DMS53 treated with DMSO at 0.1 percent for 48 hours (cell line): ENCODE measurements at regions not wholly inside any gene's neighbourhood (a gene's known extent, or its start where the extent isn't known, plus 50 kb on each side); places are given as distances from the start of the nearest gene placed in this dataset.
"Not testable (repeated sequence)": the region's sequence is repeated elsewhere in the genome, so short reads cannot be mapped to it uniquely, and the experiment has no call there.

Source experiments
- DNase-seq: peaks from one replicate; lab custom pipeline; 2025; ENCODE audit not compliant: unreplicated experiment; lab: John Stamatoyannopoulos, UW

- DNase-seq = no peak
Measured at GRCh38 chr12:22115711-22116110, 69.7 kb downstream of the CMAS start.

GRCh38 chr12:22116376-22116775, 70.4 kb downstream of the CMAS start:
- no peak for DNase-seq

- DNase-seq = no peak
Measured at GRCh38 chr12:22117563-22118237, 71.7 kb downstream of the CMAS start.

- no peak for DNase-seq
Measured at GRCh38 chr12:22118238-22118790, 72.3 kb downstream of the CMAS start.

GRCh38 chr12:22121224-22121623, 75.2 kb downstream of the CMAS start:
- DNase-seq = no peak

GRCh38 chr12:22122359-22122758, 76.3 kb downstream of the CMAS start:
- DNase-seq = no peak

- DNase-seq = no peak
Measured at GRCh38 chr12:22124987-22125386, 79.0 kb downstream of the CMAS start.

- not testable (repeated sequence) for DNase-seq
Measured at GRCh38 chr12:22126101-22126500, 80.1 kb downstream of the CMAS start.

- no peak for DNase-seq
Measured at GRCh38 chr12:22126758-22127157, 80.7 kb downstream of the CMAS start.

GRCh38 chr12:22130671-22131070, 84.7 kb downstream of the CMAS start:
- peak; percentile 15 for DNase-seq

GRCh38 chr12:22136604-22137117, 90.6 kb downstream of the CMAS start:
- DNase-seq = peak; percentile 38
